Hematopoietic multipotent progenitor cell (in vitro differentiated cells): ENCODE measurements at regions not wholly inside any gene's neighbourhood (a gene's known extent, or its start where the extent isn't known, plus 50 kb on each side); places are given as distances from the start of the nearest gene placed in this dataset.

Source experiments
- DNase-seq, 3 donors: peaks; one replicate each; pipeline ENCODE4 v3.0.0-alpha.2; 2011 to 2015; ENCODE audit warnings: low read depth in 2 of 3, low spot score in 2 of 3

GRCh38 chr6:44050872-44051505 lies 76.3 kb downstream of the MRPL14 start:
- DNase-seq, result no peak

GRCh38 chr6:44049989-44050871 lies 77.0 kb downstream of the MRPL14 start:
- DNase-seq, result no peak

- no peak for DNase-seq
Observed at GRCh38 chr6:44049163-44049988, 77.9 kb downstream of the MRPL14 start.

- DNase-seq, result no peak
Observed at GRCh38 chr6:44048277-44048676, 79.0 kb downstream of the MRPL14 start.

GRCh38 chr6:44047801-44048200 lies 79.5 kb downstream of the MRPL14 start:
- no peak for DNase-seq

GRCh38 chr6:44047179-44047546 lies 80.1 kb downstream of the MRPL14 start:
- no peak for DNase-seq

- DNase-seq, result no peak
Observed at GRCh38 chr6:44046516-44047178, 80.6 kb downstream of the MRPL14 start.

- no peak for DNase-seq
Observed at GRCh38 chr6:44045672-44046015, 81.6 kb downstream of the MRPL14 start.

GRCh38 chr6:44044940-44045671 lies 82.1 kb downstream of the MRPL14 start:
- DNase-seq, result no peak

- DNase-seq, result no peak
Observed at GRCh38 chr6:44044154-44044539, 83.1 kb downstream of the MRPL14 start.

- DNase-seq, result no peak
Observed at GRCh38 chr6:44043479-44044153, 83.6 kb downstream of the MRPL14 start.

- no peak for DNase-seq
Observed at GRCh38 chr6:44042989-44043478, 84.2 kb downstream of the MRPL14 start.

- DNase-seq, result no peak
Observed at GRCh38 chr6:44042261-44042988, 84.8 kb downstream of the MRPL14 start.

- no peak for DNase-seq
Observed at GRCh38 chr6:44041461-44042260, 85.6 kb downstream of the MRPL14 start.

GRCh38 chr6:44040786-44041185 lies 86.5 kb downstream of the MRPL14 start:
- no peak for DNase-seq

GRCh38 chr6:44039839-44040350 lies 87.4 kb downstream of the MRPL14 start:
- no peak for DNase-seq

GRCh38 chr6:44039191-44039719 lies 88.0 kb downstream of the MRPL14 start:
- no peak for DNase-seq
